Fibroblast of skin of right biceps (primary cell): ENCODE measurements at regions not wholly inside any gene's neighbourhood (a gene's known extent, or its start where the extent isn't known, plus 50 kb on each side); places are given as distances from the start of the nearest gene placed in this dataset.

Experiments
- DNase-seq: peaks from one replicate; pipeline ENCODE4 v3.0.0-alpha.2; 2013

GRCh38 chr14:30225176-30225575 lies 297.5 kb upstream of the PRKD1 start:
- DNase-seq, result no peak

GRCh38 chr14:30227436-30227835 lies 299.8 kb upstream of the PRKD1 start:
- no peak for DNase-seq

GRCh38 chr14:30227876-30228275 lies 300.2 kb upstream of the PRKD1 start:
- DNase-seq, result peak; percentile 66

- no peak for DNase-seq
Observed at GRCh38 chr14:30230719-30231118, 303.1 kb upstream of the PRKD1 start.

GRCh38 chr14:30234966-30235365 lies 307.3 kb upstream of the PRKD1 start:
- no peak for DNase-seq

- DNase-seq, result no peak
Observed at GRCh38 chr14:30235485-30235884, 307.8 kb upstream of the PRKD1 start.

GRCh38 chr14:30238936-30239335 lies 311.3 kb upstream of the PRKD1 start:
- no peak for DNase-seq

- DNase-seq, result no peak
Observed at GRCh38 chr14:30240018-30240417, 312.4 kb upstream of the PRKD1 start.

- no peak for DNase-seq
Observed at GRCh38 chr14:30240685-30241084, 313.0 kb upstream of the PRKD1 start.

GRCh38 chr14:30242744-30243143 lies 315.1 kb upstream of the PRKD1 start:
- DNase-seq, result no peak

GRCh38 chr14:30243207-30243606 lies 315.6 kb upstream of the PRKD1 start:
- no peak for DNase-seq

GRCh38 chr14:30243805-30244204 lies 315.2 kb upstream of the G2E3 start:
- DNase-seq, result peak; percentile 68

- peak; percentile 27 for DNase-seq
Observed at GRCh38 chr14:30244348-30244747, 314.6 kb upstream of the G2E3 start.

GRCh38 chr14:30251017-30251416 lies 307.9 kb upstream of the G2E3 start:
- no peak for DNase-seq

- no peak for DNase-seq
Observed at GRCh38 chr14:30251557-30252100, 307.3 kb upstream of the G2E3 start.

- no peak for DNase-seq
Observed at GRCh38 chr14:30252151-30252550, 306.8 kb upstream of the G2E3 start.

GRCh38 chr14:30252783-30253674 lies 305.9 kb upstream of the G2E3 start:
- no peak for DNase-seq

GRCh38 chr14:30256627-30257026 lies 302.3 kb upstream of the G2E3 start:
- DNase-seq, result no peak

- DNase-seq, result no peak
Observed at GRCh38 chr14:30257946-30258661, 300.9 kb upstream of the G2E3 start.

- no peak for DNase-seq
Observed at GRCh38 chr14:30260833-30261607, 297.9 kb upstream of the G2E3 start.

- no peak for DNase-seq
Observed at GRCh38 chr14:30264161-30264560, 294.8 kb upstream of the G2E3 start.

GRCh38 chr14:30266290-30266689 lies 292.7 kb upstream of the G2E3 start:
- no peak for DNase-seq

GRCh38 chr14:30267141-30267540 lies 291.8 kb upstream of the G2E3 start:
- peak; percentile 66 for DNase-seq
